GM21576 (cell line): ENCODE measurements at regions not wholly inside any gene's neighbourhood (a gene's known extent, or its start where the extent isn't known, plus 50 kb on each side); places are given as distances from the start of the nearest gene placed in this dataset.

Source experiments
- ATAC-seq: cut with Tn5 transposase; IDR thresholded peaks from one replicate; pipeline ENCODE4 v1.9.1; 2021; ENCODE audit warnings: mild to moderate bottlenecking, moderate library complexity; ENCODE audit not compliant: unreplicated experiment

- ATAC-seq: no peak
Observed at GRCh38 chr3:72698154-72698917, 149.9 kb downstream of the SHQ1 start.

- ATAC-seq: no peak
Observed at GRCh38 chr3:72697717-72698116, 150.5 kb downstream of the SHQ1 start.

GRCh38 chr3:72696815-72697214, 151.4 kb downstream of the SHQ1 start:
- ATAC-seq: no peak

- ATAC-seq: no peak
Observed at GRCh38 chr3:72694398-72694797, 153.8 kb downstream of the SHQ1 start.

- no peak for ATAC-seq
Observed at GRCh38 chr3:72692990-72693389, 155.3 kb downstream of the SHQ1 start.

- ATAC-seq: no peak
Observed at GRCh38 chr3:72690629-72691028, 157.6 kb downstream of the SHQ1 start.

GRCh38 chr3:72682936-72683452, 165.3 kb downstream of the SHQ1 start:
- no peak for ATAC-seq

- no peak for ATAC-seq
Observed at GRCh38 chr3:72681598-72681997, 166.6 kb downstream of the SHQ1 start.

- no peak for ATAC-seq
Observed at GRCh38 chr3:72680766-72681165, 167.5 kb downstream of the SHQ1 start.

GRCh38 chr3:72679540-72680198, 168.6 kb downstream of the SHQ1 start:
- ATAC-seq: no peak

GRCh38 chr3:72678867-72679266, 169.4 kb downstream of the SHQ1 start:
- ATAC-seq: no peak

- no peak for ATAC-seq
Observed at GRCh38 chr3:72678380-72678779, 169.9 kb downstream of the SHQ1 start.

GRCh38 chr3:72675243-72675642, 173.0 kb downstream of the SHQ1 start:
- ATAC-seq: no peak

- ATAC-seq: no peak
Observed at GRCh38 chr3:72673011-72673771, 175.1 kb downstream of the SHQ1 start.

- no peak for ATAC-seq
Observed at GRCh38 chr3:72669224-72669623, 179.0 kb downstream of the SHQ1 start.

GRCh38 chr3:72666447-72666755, 181.8 kb downstream of the SHQ1 start:
- no peak for ATAC-seq

- ATAC-seq: no peak
Observed at GRCh38 chr3:72665701-72666446, 182.4 kb downstream of the SHQ1 start.

- ATAC-seq: no peak
Observed at GRCh38 chr3:72665103-72665502, 183.1 kb downstream of the SHQ1 start.

- no peak for ATAC-seq
Observed at GRCh38 chr3:72664184-72664975, 183.9 kb downstream of the SHQ1 start.

- ATAC-seq: no peak
Observed at GRCh38 chr3:72663429-72663828, 184.8 kb downstream of the SHQ1 start.
